NCI-H146 treated with DMSO at 0.1 percent for 48 hours (cell line): ENCODE measurements at regions not wholly inside any gene's neighbourhood (a gene's known extent, or its start where the extent isn't known, plus 50 kb on each side); places are given as distances from the start of the nearest gene placed in this dataset.

Source experiments
- DNase-seq: peaks from one replicate; lab custom pipeline; 2025; ENCODE audit not compliant: unreplicated experiment; lab: John Stamatoyannopoulos, UW

DNA sequence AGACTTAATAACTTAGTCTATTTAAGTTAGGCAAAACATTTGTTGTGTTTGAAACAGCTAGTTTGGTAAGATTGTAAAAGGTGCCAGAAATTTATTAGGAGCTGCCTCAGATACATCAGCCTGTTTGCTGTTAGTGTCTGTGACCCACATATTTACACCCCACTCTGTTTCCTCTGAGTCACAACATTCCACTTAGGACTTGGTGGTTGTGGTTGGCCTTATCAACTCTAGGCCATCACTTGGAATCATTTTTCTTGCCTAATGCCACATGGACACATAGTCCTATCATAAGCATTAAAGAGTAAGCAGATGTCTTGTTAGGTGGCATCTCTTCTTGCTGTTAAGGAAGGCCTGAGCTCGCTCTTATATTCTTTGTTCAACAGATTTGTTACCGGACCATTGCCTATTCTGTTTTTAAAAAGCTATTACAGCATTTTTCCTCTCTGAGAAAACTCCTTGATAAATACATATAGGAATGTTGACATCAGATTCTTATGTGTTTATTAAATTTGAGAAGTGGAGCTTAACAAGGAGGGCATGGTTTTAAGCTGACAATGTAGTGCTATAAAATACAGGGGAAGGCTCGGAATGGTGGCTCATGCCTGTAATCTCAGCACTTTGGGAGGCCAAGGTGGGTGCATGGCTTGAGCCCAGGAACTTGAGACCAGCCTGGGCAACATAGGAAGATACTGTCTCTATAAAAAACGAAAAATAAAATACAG, 51.2 kb upstream of the PGRMC2 start:
- DNase-seq, result no peak

DNA sequence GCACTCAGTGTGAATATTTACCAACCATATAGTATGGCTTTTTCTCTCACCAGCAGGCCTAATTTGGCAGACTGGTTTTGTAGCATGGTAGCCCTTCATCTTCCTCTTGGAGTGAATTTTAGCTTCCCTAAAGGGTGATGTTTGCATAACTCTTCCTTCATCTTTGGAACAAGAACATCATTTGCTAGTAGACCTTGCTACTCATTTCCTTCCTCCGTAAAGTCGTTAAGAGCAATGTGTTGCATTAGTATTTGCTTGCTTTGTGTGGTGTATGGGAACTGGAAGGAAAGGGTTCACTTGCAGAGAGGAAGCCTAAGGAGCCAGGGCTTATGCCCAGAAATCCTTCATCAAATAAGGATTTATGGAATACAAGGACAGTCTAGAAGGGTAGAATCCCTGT, 50.2 kb upstream of the PGRMC2 start:
- DNase-seq, result no peak
